MM.1S (cell line): ENCODE measurements at regions not wholly inside any gene's neighbourhood (a gene's known extent, or its start where the extent isn't known, plus 50 kb on each side); places are given as distances from the start of the nearest gene placed in this dataset.

Source experiments
- DNase-seq: peaks from one replicate; pipeline ENCODE4 v3.0.0-alpha.2; 2015
- H2AFZ ChIP-seq: fragments of 300-600 bp; sonication (generic); 2 replicates; pipeline ENCODE4 v1.6.0; 2016; ENCODE audit warnings: antibody characterized with exemption, low read length
- H3F3A ChIP-seq: fragments of 300-600 bp; sonication (generic); 2 replicates; pipeline ENCODE4 v1.6.1; 2016; ENCODE audit warnings: mild to moderate bottlenecking, antibody characterized with exemption, low read length, moderate library complexity, mixed read lengths; ENCODE audit not compliant: insufficient read depth
- H3K27ac ChIP-seq: fragments of 300-600 bp; sonication (generic); 2 replicates; pipeline ENCODE4 v1.5.1; 2016; ENCODE audit warnings: mild to moderate bottlenecking, low read length
- H3K27me3 ChIP-seq: fragments of 300-600 bp; sonication (generic); replicated peaks from 2 replicates; pipeline ENCODE4 v1.6.0; 2016; ENCODE audit warnings: low read length; ENCODE audit not compliant: insufficient read depth
- H3K36me3 ChIP-seq: fragments of 300-600 bp; sonication (generic); replicated peaks from 2 replicates; pipeline ENCODE4 v1.6.1; 2016; ENCODE audit warnings: mild to moderate bottlenecking, low read length, mixed read lengths; ENCODE audit not compliant: insufficient read depth
- H3K4me1 ChIP-seq: fragments of 300-600 bp; sonication (generic); 2 replicates; pipeline ENCODE4 v1.6.1; 2016; ENCODE audit warnings: low read length, mixed read lengths
- H3K4me2 ChIP-seq: fragments of 300-600 bp; sonication (generic); 2 replicates; pipeline ENCODE4 v1.6.0; 2016; ENCODE audit warnings: low read depth, low read length
- H3K4me3 ChIP-seq: fragments of 300-600 bp; sonication (generic); 2 replicates; pipeline ENCODE4 v1.5.1; 2016; ENCODE audit warnings: low read length, mixed read lengths
- H3K79me2 ChIP-seq: fragments of 300-600 bp; sonication (generic); 2 replicates; pipeline ENCODE4 v1.6.1; 2016; ENCODE audit warnings: mixed run types, low read length, mixed read lengths
- H3K9ac ChIP-seq: fragments of 300-600 bp; sonication (generic); 2 replicates; pipeline ENCODE4 v1.6.1; 2016; ENCODE audit warnings: low read length, mixed read lengths
- H3K9me2 ChIP-seq: fragments of 300-600 bp; sonication (generic); replicated peaks from 2 replicates; pipeline ENCODE4 v1.6.1; 2016; ENCODE audit warnings: mild to moderate bottlenecking, low read length, mixed read lengths; ENCODE audit not compliant: insufficient read depth
- H3K9me3 ChIP-seq: fragments of 300-600 bp; sonication (generic); replicated peaks from 2 replicates; pipeline ENCODE4 v1.6.1; 2016; ENCODE audit warnings: mild to moderate bottlenecking, low read length, mixed read lengths; ENCODE audit not compliant: insufficient read depth
- H4K20me1 ChIP-seq: fragments of 300-600 bp; sonication (generic); 2 replicates; pipeline ENCODE4 v1.6.1; 2016; ENCODE audit warnings: mild to moderate bottlenecking, low read length, moderate library complexity, mixed read lengths; ENCODE audit not compliant: insufficient read depth
- EZH2 ChIP-seq: fragments of 300-600 bp; sonication (generic); optimal IDR thresholded peaks from 2 replicates; pipeline ENCODE3; 2017; ENCODE audit warnings: low read depth, mild to moderate bottlenecking, antibody characterized with exemption, low read length, mixed read lengths
- EZH2phosphoT487 ChIP-seq: fragments of 300-600 bp; sonication (generic); IDR thresholded peaks from 2 replicates; pipeline ENCODE4 v1.6.1; 2018; ENCODE audit warnings: antibody characterized with exemption, low read length
- TF ChIP-seq, protein P1 (sequence below): fragments of 300-600 bp; sonication (generic); IDR thresholded peaks from 2 replicates; pipeline ENCODE4 v1.5.1; 2016; ENCODE audit warnings: antibody characterized with exemption, low read length, mixed read lengths

DNA sequence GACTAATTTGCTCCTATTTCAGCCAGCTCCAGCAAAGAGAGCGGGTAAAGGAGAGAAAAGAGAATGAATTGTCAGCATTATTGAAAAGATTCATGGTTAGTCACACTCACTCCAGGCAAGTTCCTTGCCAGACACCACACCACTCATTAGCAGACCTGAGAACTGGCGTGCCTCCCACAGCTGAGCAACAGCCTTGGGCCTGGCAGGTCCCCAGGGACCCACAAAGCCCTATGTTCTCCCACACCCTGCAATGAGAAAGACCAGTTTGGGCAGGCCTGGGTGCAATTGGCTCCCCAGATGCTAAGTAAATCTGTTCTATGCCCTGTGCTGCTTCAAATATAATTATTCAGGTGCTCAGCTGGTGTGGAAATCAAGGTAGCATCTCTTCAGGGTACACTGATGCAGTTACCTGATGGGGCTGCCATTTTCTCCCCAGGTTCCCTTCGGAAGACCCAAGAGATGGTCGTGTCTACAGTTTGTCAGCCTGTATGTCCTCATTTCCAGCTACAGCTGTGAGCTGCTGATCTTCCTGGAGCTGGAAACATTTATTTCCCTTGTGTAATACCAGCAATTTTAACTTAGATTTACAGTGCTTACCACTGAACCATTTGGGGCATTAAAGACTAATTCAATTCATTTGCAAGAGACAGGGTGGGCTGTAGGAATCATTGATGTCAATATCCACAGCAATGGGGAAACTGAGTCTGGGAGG lies 405.0 kb downstream of the COG6 start:
- Histone ChIP-seq H3K27ac (no peak overlapping the region), H3K9ac (no peak overlapping the region), H3K4me1 (no peaks in the 10 kb centered on the region), H3K9me2 (no peaks in the 10 kb centered on the region), H3K4me2 (no peak overlapping the region), H3K9me3 (no peaks in the 10 kb centered on the region), H3K79me2 (no peaks in the 10 kb centered on the region), H3K4me3 (no peak overlapping the region), H3K36me3 (no peaks in the 10 kb centered on the region), H3K27me3 (no peaks in the 10 kb centered on the region), H3F3A (no peaks in the 10 kb centered on the region), H2AFZ (no peak overlapping the region), H4K20me1 (no peaks in the 10 kb centered on the region)
- no peak for DNase-seq
- TF ChIP-seq, protein P1, sequence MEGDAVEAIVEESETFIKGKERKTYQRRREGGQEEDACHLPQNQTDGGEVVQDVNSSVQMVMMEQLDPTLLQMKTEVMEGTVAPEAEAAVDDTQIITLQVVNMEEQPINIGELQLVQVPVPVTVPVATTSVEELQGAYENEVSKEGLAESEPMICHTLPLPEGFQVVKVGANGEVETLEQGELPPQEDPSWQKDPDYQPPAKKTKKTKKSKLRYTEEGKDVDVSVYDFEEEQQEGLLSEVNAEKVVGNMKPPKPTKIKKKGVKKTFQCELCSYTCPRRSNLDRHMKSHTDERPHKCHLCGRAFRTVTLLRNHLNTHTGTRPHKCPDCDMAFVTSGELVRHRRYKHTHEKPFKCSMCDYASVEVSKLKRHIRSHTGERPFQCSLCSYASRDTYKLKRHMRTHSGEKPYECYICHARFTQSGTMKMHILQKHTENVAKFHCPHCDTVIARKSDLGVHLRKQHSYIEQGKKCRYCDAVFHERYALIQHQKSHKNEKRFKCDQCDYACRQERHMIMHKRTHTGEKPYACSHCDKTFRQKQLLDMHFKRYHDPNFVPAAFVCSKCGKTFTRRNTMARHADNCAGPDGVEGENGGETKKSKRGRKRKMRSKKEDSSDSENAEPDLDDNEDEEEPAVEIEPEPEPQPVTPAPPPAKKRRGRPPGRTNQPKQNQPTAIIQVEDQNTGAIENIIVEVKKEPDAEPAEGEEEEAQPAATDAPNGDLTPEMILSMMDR: no peak
- TF ChIP-seq EZH2phosphoT487 (no peak), EZH2 (no peak)

- Histone ChIP-seq H3K9me2 (no peaks in the 10 kb centered on the region), H3K4me1 (no peaks in the 10 kb centered on the region), H3K27me3 (no peaks in the 10 kb centered on the region), H3K9ac (no peak overlapping the region), H3F3A (no peaks in the 10 kb centered on the region), H3K36me3 (no peaks in the 10 kb centered on the region), H4K20me1 (no peaks in the 10 kb centered on the region), H3K79me2 (no peaks in the 10 kb centered on the region), H3K9me3 (no peaks in the 10 kb centered on the region), H3K27ac (no peak overlapping the region), H3K4me3 (no peak overlapping the region), H3K4me2 (no peak overlapping the region), H2AFZ (no peak overlapping the region)
- no peak for DNase-seq
- TF ChIP-seq, protein P1: no peak
- TF ChIP-seq EZH2 (no peak), EZH2phosphoT487 (no peak)
These were observed 406.3 kb downstream of the COG6 start for GRCh38 chr13:40061466-40062450.

DNA sequence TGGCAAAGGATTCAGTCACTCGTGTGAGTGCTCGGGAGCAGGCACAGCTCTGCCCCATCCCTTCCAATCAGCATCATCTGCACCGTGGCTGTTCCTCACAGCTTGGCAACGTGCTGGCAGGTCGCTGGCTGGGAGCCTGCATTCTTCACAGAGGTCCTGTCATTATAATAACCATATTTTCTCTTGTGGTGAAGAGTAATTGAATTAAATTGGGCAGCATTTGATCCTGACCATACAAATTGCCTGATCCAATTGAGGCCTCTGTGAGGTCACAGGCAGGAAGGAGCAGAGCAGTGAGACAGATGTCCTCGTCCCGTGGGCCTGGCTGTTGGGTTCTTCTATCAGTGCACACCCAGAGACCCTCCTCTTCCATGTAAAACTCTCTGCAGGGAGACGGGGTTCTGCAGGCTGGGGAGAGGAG lies 407.8 kb downstream of the COG6 start:
- no peak for DNase-seq

More for the DNA sequence above, 407.8 kb downstream of the COG6 start:
- Histone ChIP-seq H2AFZ (no peak overlapping the region), H3K9me2 (no peaks in the 10 kb centered on the region), H3K27me3 (no peaks in the 10 kb centered on the region), H3K4me2 (no peak overlapping the region), H3K79me2 (no peaks in the 10 kb centered on the region), H3K27ac (no peak overlapping the region), H3F3A (no peaks in the 10 kb centered on the region), H3K4me3 (no peak overlapping the region), H4K20me1 (no peaks in the 10 kb centered on the region), H3K36me3 (no peaks in the 10 kb centered on the region), H3K9ac (no peak overlapping the region), H3K9me3 (no peaks in the 10 kb centered on the region), H3K4me1 (no peaks in the 10 kb centered on the region)
- TF ChIP-seq, protein P1: no peak
- TF ChIP-seq EZH2phosphoT487 (no peak), EZH2 (no peak)
